Activated naive CD8-positive, alpha-beta T cell treated with anti-CD3 and anti-CD28 coated beads, Interleukin-2, amount 10 ng/mL, durations not matched to agents 7 days and 5 days (primary cell): ENCODE measurements at regions not wholly inside any gene's neighbourhood (a gene's known extent, or its start where the extent isn't known, plus 50 kb on each side); places are given as distances from the start of the nearest gene placed in this dataset.
"Not testable (repeated sequence)": the region's sequence is repeated elsewhere in the genome, so short reads cannot be mapped to it uniquely, and the experiment has no call there.

Experiments
- ATAC-seq: fragments of 150-1000 bp; cut with Tn5 transposase; one replicate; pipeline ENCODE4 v1.10.0; 2021; ENCODE audit warnings: low read depth, moderate library complexity
- POLR2A ChIA-PET: fragments of 350-600 bp; sonication (Branson Sonifier 250); formaldehyde crosslinking; loops from one replicate; lab custom pipeline; 2021; ENCODE audit warnings: antibody characterized with exemption; lab: Charles Lee
- DNase-seq: peaks from one replicate; pipeline ENCODE4 v3.0.0; 2021
- H3K27ac Mint-ChIP-seq: one replicate; pipeline ENCODE4 v1.8.0; 2022; ENCODE audit warnings: mild to moderate bottlenecking, mixed read lengths
- H3K27me3 Mint-ChIP-seq: one replicate; pipeline ENCODE4 v1.8.0; 2022; ENCODE audit warnings: mild to moderate bottlenecking, moderate library complexity, mixed read lengths
- H3K36me3 Mint-ChIP-seq: one replicate; pipeline ENCODE4 v1.8.0; 2021; ENCODE audit warnings: mild to moderate bottlenecking, mixed read lengths
- H3K4me1 Mint-ChIP-seq: one replicate; pipeline ENCODE4 v1.8.0; 2021; ENCODE audit warnings: mixed read lengths
- H3K4me3 Mint-ChIP-seq: one replicate; pipeline ENCODE4 v1.8.0; 2022; ENCODE audit warnings: mild to moderate bottlenecking, moderate library complexity, mixed read lengths
- H3K9me3 Mint-ChIP-seq: one replicate; pipeline ENCODE4 v1.8.0; 2021; ENCODE audit warnings: mixed read lengths

DNA sequence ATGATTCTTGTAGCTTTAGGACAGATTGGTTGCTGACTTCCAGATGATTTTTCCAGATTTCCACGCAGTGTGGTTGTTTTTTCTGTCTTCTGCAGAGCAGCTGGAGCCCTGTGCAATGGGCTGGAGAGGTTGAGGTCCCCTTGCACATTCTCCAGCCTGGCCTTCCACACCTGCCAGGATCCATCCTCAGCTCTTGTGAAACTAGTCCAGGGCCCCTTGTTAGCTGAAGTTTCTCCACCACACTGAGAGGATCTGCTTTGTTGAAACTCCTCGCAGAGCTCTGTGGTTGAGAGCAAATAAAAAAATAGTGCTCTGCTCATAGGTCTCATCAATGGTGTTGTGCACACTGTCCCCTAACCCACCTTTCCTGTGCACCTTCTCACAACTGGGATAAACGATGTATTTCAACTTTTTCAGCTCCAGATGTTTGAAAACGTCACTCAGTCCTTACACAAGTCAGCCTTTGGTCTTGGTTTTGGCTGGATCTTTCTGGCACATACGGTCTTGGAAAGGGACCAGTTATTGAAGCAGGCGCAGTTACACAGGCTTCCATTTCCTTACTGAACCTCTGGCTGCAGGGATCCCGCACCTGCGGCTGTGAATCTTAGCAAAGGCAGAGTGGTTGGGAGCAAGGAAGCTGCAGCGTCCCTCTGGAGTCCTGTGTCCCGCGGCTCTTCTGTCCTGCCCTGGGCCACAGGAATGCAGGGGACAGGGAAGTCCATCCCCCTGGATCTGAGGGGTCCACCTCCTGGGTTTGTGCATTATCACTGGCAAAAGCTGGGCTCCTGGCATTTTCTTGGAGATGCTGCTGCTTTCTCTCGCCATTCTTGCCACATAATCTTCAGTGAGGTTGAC is 272.0 kb upstream of the DSEL start:
- H3K4me3 Mint-ChIP-seq, result no peak overlapping the region
- POLR2A ChIA-PET, result no interaction called here
- H3K27ac Mint-ChIP-seq, result no peak overlapping the region
- no peaks in the 10 kb centered on the region for H3K27me3 Mint-ChIP-seq
- no peaks in the 10 kb centered on the region for H3K36me3 Mint-ChIP-seq
- H3K4me1 Mint-ChIP-seq, result no peaks in the 10 kb centered on the region
- no peaks in the 10 kb centered on the region for H3K9me3 Mint-ChIP-seq
- DNase-seq (no peak), ATAC-seq (no peak)

DNA sequence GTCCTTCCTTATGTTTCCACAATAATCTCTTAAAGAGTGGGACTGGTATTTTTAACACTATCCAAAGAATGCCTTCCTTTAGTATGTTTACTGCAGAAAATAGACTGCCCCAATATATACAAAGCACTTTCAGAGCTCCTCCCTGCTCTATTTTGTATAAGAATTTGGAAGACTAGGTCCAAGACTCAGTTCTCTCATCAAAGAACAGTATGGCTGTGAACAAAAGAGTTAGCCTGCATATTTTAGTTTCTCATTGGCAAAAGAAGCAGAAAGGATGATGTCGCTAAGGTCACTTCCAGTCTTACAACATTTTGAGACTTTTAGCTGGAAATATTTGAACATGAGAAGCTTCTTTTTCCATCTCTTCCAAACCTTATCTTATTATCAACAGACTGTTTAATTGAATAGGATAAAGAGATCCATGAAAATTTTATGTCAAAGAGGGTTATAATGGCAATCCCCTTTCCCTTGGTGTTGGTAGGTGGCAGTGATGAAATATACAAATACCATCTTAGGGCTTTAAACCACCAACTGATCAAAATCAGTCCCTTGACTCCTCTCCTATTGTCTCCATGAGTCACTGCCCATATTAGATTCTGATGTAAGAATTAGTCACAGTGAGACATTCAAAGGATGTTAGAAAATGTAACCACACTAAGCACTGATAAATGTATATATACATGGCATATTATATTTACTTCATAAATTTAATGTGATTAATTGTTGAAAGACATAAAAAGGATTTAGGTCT is 266.9 kb upstream of the DSEL start:
- Mint-ChIP-seq H3K4me3 (no peak overlapping the region), H3K27ac (no peak overlapping the region), H3K9me3 (no peaks in the 10 kb centered on the region), H3K27me3 (no peaks in the 10 kb centered on the region), H3K36me3 (no peaks in the 10 kb centered on the region), H3K4me1 (no peaks in the 10 kb centered on the region)
- POLR2A ChIA-PET, result no interaction called here
- DNase-seq (no peak), ATAC-seq (no peak)

DNA sequence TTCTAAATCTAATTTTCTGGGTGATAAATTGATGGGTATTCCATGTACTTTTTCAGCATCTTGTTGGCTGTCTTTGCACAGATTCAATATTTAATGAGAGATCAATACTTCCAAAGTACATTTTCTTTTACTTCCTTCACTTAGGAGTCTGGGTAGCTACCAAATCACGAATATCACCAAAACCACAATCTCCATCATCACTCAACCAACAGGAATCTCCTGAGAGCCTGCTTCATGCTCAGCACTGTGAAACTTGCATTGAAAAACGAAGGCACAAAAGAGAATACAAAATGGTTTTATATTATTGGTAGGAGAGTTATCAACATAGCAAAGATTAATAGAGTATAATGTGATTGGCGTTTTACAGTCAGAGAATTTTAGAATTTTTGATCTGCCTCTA is 261.5 kb upstream of the DSEL start:
- H3K36me3 Mint-ChIP-seq, result no peaks in the 10 kb centered on the region
- POLR2A ChIA-PET, result no interaction called here
- ATAC-seq (no peak), DNase-seq (no peak)
- no peaks in the 10 kb centered on the region for H3K4me1 Mint-ChIP-seq
- H3K27me3 Mint-ChIP-seq, result no peaks in the 10 kb centered on the region
- no peak overlapping the region for H3K27ac Mint-ChIP-seq
- no peaks in the 10 kb centered on the region for H3K9me3 Mint-ChIP-seq
- H3K4me3 Mint-ChIP-seq, result no peak overlapping the region

DNA sequence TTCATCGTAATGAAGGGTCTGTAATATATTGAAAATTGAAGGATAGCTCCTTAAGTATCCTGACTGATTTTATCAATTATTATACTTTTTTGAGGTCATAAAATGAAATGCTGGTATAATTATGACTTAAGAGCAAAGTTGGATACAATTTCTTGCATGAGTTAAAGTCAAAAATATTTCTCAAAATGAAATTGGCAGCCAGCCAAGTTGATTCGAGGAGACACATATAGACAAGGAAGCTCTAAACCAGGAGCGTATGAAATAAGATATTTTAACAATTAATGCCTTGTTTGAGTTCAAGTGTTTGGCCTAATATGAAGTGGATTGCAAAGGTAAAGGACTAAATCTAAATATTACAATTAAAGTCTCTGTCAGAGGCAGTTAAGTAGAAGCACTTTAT is 260.4 kb upstream of the DSEL start:
- Mint-ChIP-seq H3K27ac (no peak overlapping the region), H3K4me1 (no peaks in the 10 kb centered on the region), H3K9me3 (no peaks in the 10 kb centered on the region), H3K36me3 (no peaks in the 10 kb centered on the region), H3K27me3 (no peaks in the 10 kb centered on the region), H3K4me3 (no peak overlapping the region)
- ATAC-seq (no peak), DNase-seq (no peak)
- POLR2A ChIA-PET, result no interaction called here

DNA sequence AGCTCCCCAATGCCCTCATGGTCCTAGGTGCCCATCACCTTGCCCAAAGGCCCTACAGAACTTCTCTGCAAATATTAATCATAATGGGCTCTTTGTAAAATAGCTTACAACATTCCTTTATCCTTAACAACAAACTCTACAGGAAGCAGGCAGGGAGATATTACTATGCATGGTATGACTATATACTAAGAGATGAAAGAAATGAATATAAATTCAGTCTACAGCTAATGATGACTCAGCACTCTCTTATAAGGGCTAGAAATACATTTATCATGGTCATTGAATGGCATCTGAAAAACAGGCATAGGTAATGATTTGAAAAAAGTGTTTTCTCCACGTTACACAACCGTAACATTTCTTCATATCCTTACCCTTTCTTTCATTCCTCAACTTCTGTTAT is 254.8 kb upstream of the DSEL start:
- DNase-seq (no peak), ATAC-seq (no peak)
- Mint-ChIP-seq H3K36me3 (no peaks in the 10 kb centered on the region), H3K4me3 (no peak overlapping the region), H3K27me3 (no peaks in the 10 kb centered on the region), H3K9me3 (no peaks in the 10 kb centered on the region), H3K27ac (no peak overlapping the region), H3K4me1 (no peaks in the 10 kb centered on the region)
- POLR2A ChIA-PET, result no interaction called here

DNA sequence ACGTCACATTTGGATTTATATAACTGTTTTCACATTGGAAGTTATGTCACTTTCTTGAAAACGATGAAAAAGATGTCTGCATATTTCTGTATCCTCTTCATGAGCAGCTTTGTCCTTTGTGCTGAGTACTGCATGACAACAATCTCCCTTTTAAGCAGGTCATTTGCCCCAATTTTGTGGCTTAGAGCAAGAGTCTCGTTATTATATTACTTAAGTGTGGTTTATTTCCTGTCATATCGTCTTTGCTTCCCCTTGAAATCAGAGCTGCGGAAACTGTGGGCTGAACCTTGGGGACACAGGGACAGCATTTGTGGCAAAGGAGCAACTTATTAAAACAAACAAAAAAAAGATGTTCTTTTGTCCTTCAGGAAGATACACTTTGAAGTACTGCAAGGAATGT is 254.0 kb upstream of the DSEL start:
- H3K36me3 Mint-ChIP-seq, result no peaks in the 10 kb centered on the region
- no peak for ATAC-seq
- no peak for DNase-seq
- no peaks in the 10 kb centered on the region for H3K9me3 Mint-ChIP-seq
- H3K4me1 Mint-ChIP-seq, result no peaks in the 10 kb centered on the region
- no peaks in the 10 kb centered on the region for H3K27me3 Mint-ChIP-seq
- H3K4me3 Mint-ChIP-seq, result no peak overlapping the region
- H3K27ac Mint-ChIP-seq, result no peak overlapping the region
- POLR2A ChIA-PET, result no interaction called here

DNA sequence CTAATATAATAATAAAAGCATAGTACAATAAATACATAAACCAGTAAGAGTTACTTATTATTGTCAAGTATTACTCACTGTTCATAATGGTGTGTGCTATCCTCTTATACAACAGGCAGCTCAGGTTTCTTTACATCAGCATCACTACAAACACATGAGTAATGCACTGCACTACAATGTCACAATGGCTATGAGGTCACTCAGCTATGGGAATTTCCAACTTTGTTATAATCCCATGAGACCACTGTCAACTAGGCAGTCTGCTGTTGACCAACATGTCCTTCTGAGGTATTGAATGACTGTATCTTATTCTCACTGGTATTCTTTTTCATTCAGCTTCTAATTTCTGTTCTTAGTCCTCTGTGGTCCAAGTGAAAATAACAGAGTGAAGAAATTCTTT is 250.4 kb upstream of the DSEL start:
- no peaks in the 10 kb centered on the region for H3K4me1 Mint-ChIP-seq
- DNase-seq, result no peak
- no peak for ATAC-seq
- no peaks in the 10 kb centered on the region for H3K36me3 Mint-ChIP-seq
- H3K9me3 Mint-ChIP-seq, result no peaks in the 10 kb centered on the region
- H3K27ac Mint-ChIP-seq, result no peak overlapping the region
- no peaks in the 10 kb centered on the region for H3K27me3 Mint-ChIP-seq
- H3K4me3 Mint-ChIP-seq, result no peak overlapping the region
- POLR2A ChIA-PET, result no interaction called here

DNA sequence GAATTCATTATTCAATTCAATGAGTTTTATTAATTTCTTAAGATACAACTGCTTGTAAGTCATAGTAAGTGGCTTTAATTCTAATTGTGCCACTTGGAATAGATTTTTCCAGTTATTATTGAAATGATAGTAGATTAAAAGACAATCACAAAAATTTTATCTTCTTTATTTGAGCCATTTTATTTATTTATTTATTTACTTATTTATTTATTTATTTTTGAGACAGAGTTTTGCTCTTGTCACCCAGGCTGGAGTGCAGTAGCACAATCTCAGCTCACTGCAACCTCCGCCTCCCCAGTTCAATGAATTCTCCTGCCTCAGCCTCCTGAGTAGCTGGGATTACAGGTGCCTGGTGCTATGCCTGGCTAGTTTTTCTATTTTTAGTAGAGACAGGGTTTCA is 235.7 kb upstream of the DSEL start:
- H3K27ac Mint-ChIP-seq, H3K9me3 Mint-ChIP-seq, H3K36me3 Mint-ChIP-seq, ATAC-seq, H3K27me3 Mint-ChIP-seq, H3K4me1 Mint-ChIP-seq, H3K4me3 Mint-ChIP-seq, POLR2A ChIA-PET, DNase-seq: not testable (repeated sequence)

DNA sequence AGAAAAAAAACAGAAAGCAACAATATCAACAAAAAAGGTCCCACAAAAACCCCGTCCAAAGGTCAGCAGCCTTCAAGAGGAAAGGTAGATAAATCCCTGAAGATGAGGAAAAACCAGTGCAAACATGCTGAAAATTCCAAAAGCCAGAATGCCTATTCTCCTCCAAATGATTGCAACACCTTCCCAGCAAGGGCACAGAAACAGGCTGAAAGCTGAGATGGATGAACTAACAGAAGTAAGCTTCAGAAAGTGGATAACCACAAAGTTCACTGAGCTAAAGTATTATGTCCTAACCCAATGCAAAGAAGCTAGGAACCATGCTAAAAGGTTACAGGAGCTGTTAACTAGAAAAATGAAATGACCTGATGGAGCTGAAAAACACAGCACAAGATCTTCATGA is 226.4 kb upstream of the DSEL start:
- Mint-ChIP-seq H3K27me3 (no peaks in the 10 kb centered on the region), H3K9me3 (peaks cover 22% of the 10 kb centered on the region), H3K36me3 (no peaks in the 10 kb centered on the region), H3K27ac (no peak overlapping the region), H3K4me1 (no peaks in the 10 kb centered on the region), H3K4me3 (no peak overlapping the region)
- DNase-seq, result no peak
- POLR2A ChIA-PET, result no interaction called here
- no peak for ATAC-seq

DNA sequence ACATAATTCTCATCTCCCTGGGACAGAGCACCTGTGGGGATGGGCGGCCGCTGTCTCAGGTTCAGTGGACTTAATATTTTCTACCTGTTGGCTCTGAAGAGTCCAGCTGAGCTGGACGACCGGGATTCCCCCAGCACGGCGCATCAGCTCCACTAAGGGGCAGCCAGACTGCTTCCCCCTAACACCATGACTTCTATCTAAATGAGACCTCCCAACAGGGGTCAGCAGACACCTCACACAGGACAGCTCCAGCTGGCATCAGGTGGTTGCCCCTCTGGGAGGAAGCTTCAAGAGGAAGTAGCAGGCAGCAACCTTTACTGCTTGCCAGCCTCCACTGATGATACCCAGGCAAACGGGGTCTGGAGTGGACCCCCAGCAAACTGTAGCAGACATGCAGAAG is 226.0 kb upstream of the DSEL start:
- H3K27me3 Mint-ChIP-seq, result no peaks in the 10 kb centered on the region
- ATAC-seq (no peak), DNase-seq (no peak)
- no peak overlapping the region for H3K4me3 Mint-ChIP-seq
- no peaks in the 10 kb centered on the region for H3K4me1 Mint-ChIP-seq
- no peak overlapping the region for H3K27ac Mint-ChIP-seq
- H3K36me3 Mint-ChIP-seq, result no peaks in the 10 kb centered on the region
- H3K9me3 Mint-ChIP-seq, result peaks cover 22% of the 10 kb centered on the region
- POLR2A ChIA-PET, result no interaction called here

DNA sequence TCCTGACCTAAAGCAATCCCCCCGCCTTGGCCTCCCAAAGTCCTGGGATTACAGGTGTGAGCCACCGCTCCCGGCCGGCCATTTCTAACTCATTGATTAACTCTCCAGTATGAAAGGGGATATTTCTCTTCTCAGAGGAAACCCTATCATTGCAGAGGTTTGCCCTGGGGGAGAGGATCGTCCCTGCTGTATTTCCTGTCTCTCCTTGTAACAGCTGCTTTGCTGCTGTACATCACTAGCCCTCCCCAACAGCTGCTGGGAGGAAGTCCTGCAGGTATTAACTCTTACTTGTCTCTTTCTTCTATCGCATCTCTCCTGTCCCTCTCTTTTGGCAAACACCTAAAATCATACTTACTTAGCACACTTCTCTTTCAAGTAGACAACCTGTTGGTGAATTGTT is 219.0 kb upstream of the DSEL start:
- ATAC-seq (no peak), DNase-seq (no peak)
- no peak overlapping the region for H3K4me3 Mint-ChIP-seq
- no peak overlapping the region for H3K27ac Mint-ChIP-seq
- H3K36me3 Mint-ChIP-seq, result no peaks in the 10 kb centered on the region
- H3K9me3 Mint-ChIP-seq, result no peaks in the 10 kb centered on the region
- H3K4me1 Mint-ChIP-seq, result no peaks in the 10 kb centered on the region
- POLR2A ChIA-PET, result no interaction called here
- H3K27me3 Mint-ChIP-seq, result no peaks in the 10 kb centered on the region

DNA sequence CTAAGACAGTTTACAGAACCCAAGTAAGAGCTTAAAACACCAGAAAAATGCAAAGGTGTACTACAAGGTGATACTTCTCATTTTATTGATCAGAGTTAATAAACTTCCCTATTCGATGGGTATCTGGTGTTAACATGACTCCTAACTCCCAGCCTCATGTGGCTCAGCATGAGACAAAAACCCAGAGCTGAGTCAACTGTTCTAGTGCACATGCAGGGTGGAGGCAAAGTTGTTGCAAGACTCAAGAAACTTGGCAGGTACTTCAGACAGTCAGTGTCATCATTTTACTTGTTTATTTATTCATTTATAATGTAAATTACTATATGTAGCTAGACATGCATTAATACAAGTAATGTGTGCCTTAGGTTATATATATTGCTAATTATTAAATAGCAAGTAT is 216.6 kb upstream of the DSEL start:
- ATAC-seq (no peak), DNase-seq (no peak)
- Mint-ChIP-seq H3K4me1 (no peaks in the 10 kb centered on the region), H3K27ac (no peak overlapping the region), H3K36me3 (no peaks in the 10 kb centered on the region), H3K4me3 (no peak overlapping the region), H3K27me3 (no peaks in the 10 kb centered on the region), H3K9me3 (no peaks in the 10 kb centered on the region)
- POLR2A ChIA-PET, result no interaction called here

DNA sequence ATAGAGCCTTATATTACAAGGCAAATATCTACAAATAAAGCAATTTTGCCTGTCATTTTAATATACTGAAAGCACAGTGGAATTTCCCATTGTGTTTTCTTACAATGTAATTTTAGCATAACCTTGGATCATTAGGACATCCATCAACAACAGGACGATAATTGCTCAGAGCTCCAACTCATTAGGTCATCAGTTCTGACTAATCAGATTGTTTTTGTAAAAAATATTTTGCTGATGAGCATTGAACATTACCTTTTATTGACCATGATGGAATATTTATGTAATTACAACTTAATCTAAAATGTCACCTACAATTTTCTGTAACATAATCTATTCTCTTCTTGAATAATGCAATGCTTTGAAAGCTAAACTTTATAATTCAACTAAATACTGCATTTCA is 215.3 kb upstream of the DSEL start:
- ATAC-seq, result no peak
- Mint-ChIP-seq H3K36me3 (no peaks in the 10 kb centered on the region), H3K9me3 (no peaks in the 10 kb centered on the region)

DNA sequence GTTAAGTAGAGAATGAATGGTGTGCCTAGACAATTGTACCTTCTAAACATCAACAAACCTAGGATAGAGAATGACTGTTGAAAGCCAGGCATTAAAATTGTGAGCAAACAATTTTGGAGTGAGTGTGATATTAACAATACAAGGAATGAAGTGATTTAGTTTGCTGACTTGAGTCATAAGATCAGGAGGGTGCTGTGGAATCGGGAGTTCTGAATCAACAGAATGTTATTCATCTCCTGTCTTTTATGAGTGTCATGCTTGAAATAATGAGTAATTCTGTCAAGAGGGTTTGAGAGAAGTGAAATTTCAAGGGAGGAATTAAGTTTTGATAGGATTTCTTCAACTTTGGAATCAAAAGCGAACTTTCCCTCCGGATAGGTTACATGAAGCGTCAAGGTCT is 214.4 kb upstream of the DSEL start:
- no peaks in the 10 kb centered on the region for H3K36me3 Mint-ChIP-seq
- no peaks in the 10 kb centered on the region for H3K9me3 Mint-ChIP-seq
- no peaks in the 10 kb centered on the region for H3K27me3 Mint-ChIP-seq
- no peak overlapping the region for H3K27ac Mint-ChIP-seq
- no peak for ATAC-seq
- no peak for DNase-seq
- no peak overlapping the region for H3K4me3 Mint-ChIP-seq
- POLR2A ChIA-PET, result no interaction called here
- H3K4me1 Mint-ChIP-seq, result no peaks in the 10 kb centered on the region

More for the DNA sequence above, 215.3 kb upstream of the DSEL start:
- Mint-ChIP-seq H3K4me1 (no peaks in the 10 kb centered on the region), H3K27ac (no peak overlapping the region), H3K27me3 (no peaks in the 10 kb centered on the region), H3K4me3 (no peak overlapping the region)
- no peak for DNase-seq
- POLR2A ChIA-PET, result no interaction called here
